A549 (cell line): ENCODE measurements at regions not wholly inside any gene's neighbourhood (a gene's known extent, or its start where the extent isn't known, plus 50 kb on each side); places are given as distances from the start of the nearest gene placed in this dataset.

Experiments
- ATAC-seq, 2 experiments: fragments of 200-7000 bp in 1 of 2; fragments of >200 bp in 1 of 2; cut with Nextera tagmentation in 1 of 2; cut with Tn5 transposase in 1 of 2; 3 replicates each; pipeline versions ENCODE4 v1.8.0 to v1.9.1; 2018 to 2020; ENCODE audit warnings: mild to moderate bottlenecking in 1 of 2, moderate library complexity in 1 of 2
- CTCF ChIA-PET: fragments of 300-600 bp; sonication (Branson Sonifier 250); formaldehyde crosslinking; extraction: SDS; loops from one replicate; lab custom pipeline; 2021; ENCODE audit warnings: antibody characterized with exemption, inconsistent platforms; lab: Yijun Ruan, JAX
- POLR2A ChIA-PET: fragments of 350-600 bp; formaldehyde crosslinking; extraction: SDS; loops from one replicate; lab custom pipeline; 2021; ENCODE audit warnings: antibody characterized with exemption, inconsistent platforms; lab: Yijun Ruan, JAX
- DNase-seq, 2 experiments: peaks; one replicate each; pipeline versions ENCODE4 v3.0.0 to v3.0.0-alpha.2; 2011 to 2016; ENCODE audit warnings: low read depth in 1 of 2, low spot score in 1 of 2
- FAIRE-seq: peaks from 2 replicates; lab custom pipeline; 2011; peaks lifted over from hg19 to GRCh38; lab: Jason Lieb, UNC
- H3K27ac ChIP-seq, 2 experiments: fragments of >200 bp; sonication (Bioruptor Twin); formaldehyde crosslinking; 3 replicates each; pipeline ENCODE4 v1.5.1; 2016 to 2017
- H3K4me1 ChIP-seq: fragments of >200 bp; sonication (Bioruptor Twin); formaldehyde crosslinking; 3 replicates; pipeline ENCODE4 v1.6.1; 2016
- H3K4me2 ChIP-seq: fragments of >200 bp; sonication (Bioruptor Twin); formaldehyde crosslinking; 3 replicates; pipeline ENCODE4 v1.6.1; 2016
- H3K4me3 ChIP-seq: fragments of >200 bp; sonication (Bioruptor Twin); formaldehyde crosslinking; 3 replicates; pipeline ENCODE4 v1.5.1; 2016
- H3K9me3 ChIP-seq: fragments of >200 bp; sonication (Bioruptor Twin); formaldehyde crosslinking; 3 replicates; pipeline ENCODE4 v1.6.1; 2016
- ATOH8 ChIP-seq: fragments of 250-450 bp; sonication (Bioruptor Pico); IDR thresholded peaks from 2 replicates; pipeline ENCODE4 v1.5.0; 2020; ENCODE audit warnings: low read depth, mild to moderate bottlenecking, moderate library complexity
- BHLHE40 ChIP-seq: IDR thresholded peaks from 2 replicates; pipeline ENCODE4 v1.6.1; 2012; ENCODE audit warnings: low read depth, low read length, inconsistent platforms
- EHF ChIP-seq: fragments of 250-450 bp; sonication (Bioruptor Pico); IDR thresholded peaks from 2 replicates; pipeline ENCODE4 v1.5.0; 2020; ENCODE audit warnings: mild to moderate bottlenecking
- GATA3 ChIP-seq: IDR thresholded peaks from 2 replicates; pipeline ENCODE4 v1.6.1; 2012; ENCODE audit warnings: borderline replicate concordance
- HDAC2 ChIP-seq: fragments of 200-600 bp; sonication (generic); IDR thresholded peaks from 2 replicates; pipeline ENCODE4 v1.6.1; 2016
- HEYL ChIP-seq: fragments of 250-450 bp; sonication (Bioruptor Pico); IDR thresholded peaks from 2 replicates; pipeline ENCODE4 v1.8.0; 2021; ENCODE audit warnings: mild to moderate bottlenecking, moderate library complexity
- HMGXB4 ChIP-seq: fragments of 250-450 bp; sonication (Bioruptor Pico); IDR thresholded peaks from 2 replicates; pipeline ENCODE4 v1.5.0; 2021; ENCODE audit warnings: mild to moderate bottlenecking, moderate library complexity, borderline replicate concordance
- JUNB ChIP-seq: fragments of >200 bp; sonication (Bioruptor Twin); formaldehyde crosslinking; IDR thresholded peaks from 2 replicates; pipeline ENCODE4 v1.6.1; 2016
- MYC ChIP-seq: IDR thresholded peaks from 2 replicates; pipeline ENCODE4 v1.6.1; 2012; ENCODE audit warnings: mild to moderate bottlenecking, inconsistent platforms, low read length, improper control_type of control experiment, borderline replicate concordance
- PBX3 ChIP-seq: IDR thresholded peaks from 2 replicates; pipeline ENCODE4 v1.6.1; 2012
- POLR2AphosphoS2 ChIP-seq: conservative IDR thresholded peaks from 2 replicates; pipeline ENCODE4 v1.6.1; 2012; ENCODE audit warnings: low read length, improper control_type of control experiment, inconsistent platforms
- RAD21 ChIP-seq, 2 experiments: fragments of >200 bp in 1 of 2; sonication (Bioruptor Twin) in 1 of 2; formaldehyde crosslinking in 1 of 2; IDR thresholded peaks in 1 of 2; conservative IDR thresholded peaks in 1 of 2; 2 replicates in 1 of 2; 3 replicates in 1 of 2; pipeline ENCODE4 v1.6.1; 2012 to 2018; ENCODE audit warnings: inconsistent platforms in 1 of 2
- RARB ChIP-seq: fragments of 250-450 bp; sonication (Bioruptor Pico); IDR thresholded peaks from 2 replicates; pipeline ENCODE4 v1.8.0; 2021; ENCODE audit warnings: mild to moderate bottlenecking, moderate library complexity
- REST ChIP-seq: fragments of 200-600 bp; sonication (generic); IDR thresholded peaks from 2 replicates; pipeline ENCODE4 v1.6.1; 2016; ENCODE audit warnings: antibody characterized with exemption, mild to moderate bottlenecking, moderate library complexity
- RFX5 ChIP-seq: fragments of 450-650 bp; IDR thresholded peaks from 2 replicates; pipeline ENCODE4 v1.7.1; 2014; ENCODE audit warnings: antibody characterized with exemption, mild to moderate bottlenecking, moderate library complexity
- RNF2 ChIP-seq: fragments of 200-600 bp; sonication (generic); IDR thresholded peaks from 2 replicates; pipeline ENCODE4 v1.6.1; 2016; ENCODE audit warnings: low read depth, mild to moderate bottlenecking, antibody characterized with exemption, moderate library complexity, borderline replicate concordance
- ZFP36 ChIP-seq: fragments of 450-650 bp; IDR thresholded peaks from 2 replicates; pipeline ENCODE4 v1.6.1; 2014; ENCODE audit warnings: borderline replicate concordance; ENCODE audit not compliant: partially characterized antibody
- WGBS: methylation state at CpG from one replicate; pipeline ENCODE4 v1.1.6; 2017; ENCODE audit errors: missing lambda C conversion rate; 5-methylcytosine and 5-hydroxymethylcytosine counted together

GRCh38 chr6:102333736-102334135, 940.2 kb downstream of the GRIK2 start:
- ATAC-seq (no peak), FAIRE-seq (no peak), DNase-seq (no peak)
- TF ChIP-seq EHF (CRISPR knock-in tag) (no peak), HEYL (CRISPR knock-in tag) (no peak), ZFP36 (no peak), PBX3 (no peak), RAD21 (conservative IDR thresholded peaks at IDR 0.05 in 1 of 2, IDR thresholded peaks at IDR 0.05 in 1 of 2) (no peak), REST (no peak), RNF2 (no peak), JUNB (no peak), ATOH8 (CRISPR knock-in tag) (no peak), MYC (no peak), GATA3 (no peak), HMGXB4 (CRISPR knock-in tag) (no peak), RARB (CRISPR knock-in tag) (no peak), BHLHE40 (no peak), RFX5 (no peak), POLR2AphosphoS2 (no peak)
- Histone ChIP-seq H3K4me2 (no peak overlapping the region), H3K27ac (no peak overlapping the region), H3K4me1 (no peaks in the 10 kb centered on the region), H3K4me3 (no peak overlapping the region), H3K9me3 (no peaks in the 10 kb centered on the region)
- ChIA-PET CTCF (no interaction called here), POLR2A (no interaction called here)
- WGBS: 42% methylated on average over 7 of the region's 8 CpGs

GRCh38 chr6:102327697-102328225, 934.3 kb downstream of the GRIK2 start:
- Histone ChIP-seq H3K27ac (no peak overlapping the region), H3K4me2 (no peak overlapping the region)
- WGBS: 11% methylated on average over 2 of the region's 4 CpGs
- CTCF ChIA-PET: no interaction called here
- ATAC-seq: no peak
- DNase-seq: no peak
- no peak for FAIRE-seq
- POLR2A ChIA-PET: no interaction called here
- no peak for TF ChIP-seq HDAC2
- TF ChIP-seq ZFP36: no peak
- TF ChIP-seq, all 56 proteins: peak for 0
- Histone ChIP-seq H3K4me1 (no peaks in the 10 kb centered on the region), H3K9me3 (no peaks in the 10 kb centered on the region), H3K4me3 (no peak overlapping the region)
